ENCODE measurements at regions not wholly inside any gene's neighbourhood (a gene's known extent, or its start where the extent isn't known, plus 50 kb on each side); places are given as distances from the start of the nearest gene placed in this dataset.

DNA sequence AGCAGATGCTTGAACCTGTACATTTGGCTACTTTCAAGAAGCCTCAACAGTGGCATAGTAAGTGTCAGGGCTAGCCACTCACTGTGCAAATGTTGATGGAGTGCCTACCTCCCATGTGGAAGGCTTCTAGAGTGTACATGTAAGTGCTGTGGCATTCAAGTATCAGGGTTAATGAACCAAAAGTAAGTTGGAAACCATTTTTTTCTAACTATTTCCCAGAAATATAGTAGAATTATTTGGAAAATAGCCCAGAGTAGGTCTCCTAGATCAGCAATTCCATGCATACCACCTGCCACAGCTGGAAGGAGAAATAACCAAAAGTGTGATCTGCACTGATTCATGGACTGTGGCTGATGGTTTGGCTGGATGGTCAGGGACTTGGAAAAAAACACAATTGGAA lies 53.3 kb downstream of the FOXD1 start:
- DNase-seq (ENCODE audit: low spot score in 2 of 2), result no peak
- no peak overlapping the region for H3K4me3 ChIP-seq (ENCODE audit: low read depth, poor library complexity, severe bottlenecking)
- TF ChIP-seq POLR2A (IDR thresholded peaks at IDR 0.05), result no peak
- TF ChIP-seq, protein P1, sequence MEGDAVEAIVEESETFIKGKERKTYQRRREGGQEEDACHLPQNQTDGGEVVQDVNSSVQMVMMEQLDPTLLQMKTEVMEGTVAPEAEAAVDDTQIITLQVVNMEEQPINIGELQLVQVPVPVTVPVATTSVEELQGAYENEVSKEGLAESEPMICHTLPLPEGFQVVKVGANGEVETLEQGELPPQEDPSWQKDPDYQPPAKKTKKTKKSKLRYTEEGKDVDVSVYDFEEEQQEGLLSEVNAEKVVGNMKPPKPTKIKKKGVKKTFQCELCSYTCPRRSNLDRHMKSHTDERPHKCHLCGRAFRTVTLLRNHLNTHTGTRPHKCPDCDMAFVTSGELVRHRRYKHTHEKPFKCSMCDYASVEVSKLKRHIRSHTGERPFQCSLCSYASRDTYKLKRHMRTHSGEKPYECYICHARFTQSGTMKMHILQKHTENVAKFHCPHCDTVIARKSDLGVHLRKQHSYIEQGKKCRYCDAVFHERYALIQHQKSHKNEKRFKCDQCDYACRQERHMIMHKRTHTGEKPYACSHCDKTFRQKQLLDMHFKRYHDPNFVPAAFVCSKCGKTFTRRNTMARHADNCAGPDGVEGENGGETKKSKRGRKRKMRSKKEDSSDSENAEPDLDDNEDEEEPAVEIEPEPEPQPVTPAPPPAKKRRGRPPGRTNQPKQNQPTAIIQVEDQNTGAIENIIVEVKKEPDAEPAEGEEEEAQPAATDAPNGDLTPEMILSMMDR (IDR thresholded peaks at IDR 0.05), result no peak
- intact Hi-C loops (cut with DNase I; ENCODE audit: low total_unique reads), result no loop called here

GRCh38 chr5:73394610-73395009 lies 54.0 kb downstream of the FOXD1 start:
- no peak overlapping the region for H3K4me3 ChIP-seq (ENCODE audit: low read depth, poor library complexity, severe bottlenecking)
- 78 to 83% methylated on average over 4 of the region's 4 CpGs for WGBS, 2 donors
- intact Hi-C loops (cut with DNase I; ENCODE audit: low total_unique reads), result no loop called here
- DNase-seq (ENCODE audit: low spot score in 2 of 2), result no peak
- TF ChIP-seq, protein P1 (IDR thresholded peaks at IDR 0.05), result no peak
- TF ChIP-seq POLR2A (IDR thresholded peaks at IDR 0.05), result no peak

DNA sequence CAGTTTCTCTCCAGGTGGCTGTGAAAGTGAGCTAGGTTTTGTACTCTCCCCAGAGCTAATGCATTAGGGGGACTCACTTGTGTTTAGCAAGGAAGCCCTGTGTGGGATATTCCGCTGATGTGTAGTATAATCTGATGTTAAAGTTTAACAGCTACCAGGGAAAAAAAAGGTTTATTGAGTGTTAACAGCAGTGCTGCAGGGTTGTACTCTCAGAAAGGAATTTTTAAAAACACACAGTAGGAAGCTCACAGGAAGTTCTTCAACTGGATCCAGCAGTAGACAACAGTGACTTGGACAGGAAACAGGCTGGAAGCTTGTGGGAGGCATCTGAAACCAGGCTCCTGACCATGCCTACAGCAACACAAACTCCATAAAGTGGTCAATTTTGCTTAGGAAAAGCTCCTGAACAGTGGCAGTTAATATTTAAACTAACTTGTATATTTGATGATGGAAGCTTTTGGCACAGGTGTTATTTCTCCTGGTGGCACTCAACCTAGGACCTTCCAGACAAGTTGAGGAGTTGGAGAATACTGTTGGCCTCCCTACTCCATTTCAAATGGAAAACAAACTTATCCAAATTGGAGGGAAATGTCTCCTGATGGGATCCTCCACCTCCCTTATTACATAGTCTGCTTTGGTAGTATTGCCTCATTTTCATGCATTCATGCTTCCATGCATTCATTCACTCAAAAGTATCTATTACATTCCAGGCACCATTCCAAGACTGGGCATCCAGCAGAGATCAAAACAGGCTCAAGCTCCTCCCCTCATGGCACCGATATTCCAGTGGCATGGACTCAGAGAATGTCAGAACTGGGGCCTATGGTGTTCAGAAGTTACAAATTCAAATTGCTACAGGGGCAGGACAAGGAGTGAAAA lies 54.7 kb downstream of the FOXD1 start:
- H3K4me3 ChIP-seq (ENCODE audit: low read depth, poor library complexity, severe bottlenecking), result no peak overlapping the region
- intact Hi-C loops (cut with DNase I; ENCODE audit: low total_unique reads), result no loop called here
- no peak for TF ChIP-seq POLR2A (IDR thresholded peaks at IDR 0.05)
- TF ChIP-seq, protein P1 (IDR thresholded peaks at IDR 0.05), result no peak
- WGBS, 2 donors, result 79 to 91% methylated on average over 2 of the region's 2 CpGs
- no peak for DNase-seq (ENCODE audit: low spot score in 2 of 2)

- no peak overlapping the region for H3K4me3 ChIP-seq (ENCODE audit: low read depth, poor library complexity, severe bottlenecking)
- DNase-seq (ENCODE audit: low spot score in 2 of 2), result no peak
- 71 to 83% methylated on average over 3 of the region's 3 CpGs for WGBS, 2 donors
Measured at GRCh38 chr5:73392775-73393174, 55.8 kb downstream of the FOXD1 start.

GRCh38 chr5:73391441-73391881 lies 57.1 kb downstream of the FOXD1 start:
- intact Hi-C loops (cut with DNase I; ENCODE audit: low total_unique reads), result no loop called here
- no peak overlapping the region for H3K4me3 ChIP-seq (ENCODE audit: low read depth, poor library complexity, severe bottlenecking)
- TF ChIP-seq, protein P1 (IDR thresholded peaks at IDR 0.05), result no peak
- TF ChIP-seq POLR2A (IDR thresholded peaks at IDR 0.05), result no peak
- WGBS, 2 donors, result 71 to 81% methylated on average over 3 of the region's 3 CpGs
- no peak for DNase-seq (ENCODE audit: low spot score in 2 of 2)

More at GRCh38 chr5:73392775-73393174, 55.8 kb downstream of the FOXD1 start:
- intact Hi-C loops (cut with DNase I; ENCODE audit: low total_unique reads), result no loop called here
- TF ChIP-seq POLR2A (IDR thresholded peaks at IDR 0.05), result no peak
- TF ChIP-seq, protein P1 (IDR thresholded peaks at IDR 0.05), result no peak
